ENCODE measurements at regions not wholly inside any gene's neighbourhood (a gene's known extent, or its start where the extent isn't known, plus 50 kb on each side); places are given as distances from the start of the nearest gene placed in this dataset.

DNA sequence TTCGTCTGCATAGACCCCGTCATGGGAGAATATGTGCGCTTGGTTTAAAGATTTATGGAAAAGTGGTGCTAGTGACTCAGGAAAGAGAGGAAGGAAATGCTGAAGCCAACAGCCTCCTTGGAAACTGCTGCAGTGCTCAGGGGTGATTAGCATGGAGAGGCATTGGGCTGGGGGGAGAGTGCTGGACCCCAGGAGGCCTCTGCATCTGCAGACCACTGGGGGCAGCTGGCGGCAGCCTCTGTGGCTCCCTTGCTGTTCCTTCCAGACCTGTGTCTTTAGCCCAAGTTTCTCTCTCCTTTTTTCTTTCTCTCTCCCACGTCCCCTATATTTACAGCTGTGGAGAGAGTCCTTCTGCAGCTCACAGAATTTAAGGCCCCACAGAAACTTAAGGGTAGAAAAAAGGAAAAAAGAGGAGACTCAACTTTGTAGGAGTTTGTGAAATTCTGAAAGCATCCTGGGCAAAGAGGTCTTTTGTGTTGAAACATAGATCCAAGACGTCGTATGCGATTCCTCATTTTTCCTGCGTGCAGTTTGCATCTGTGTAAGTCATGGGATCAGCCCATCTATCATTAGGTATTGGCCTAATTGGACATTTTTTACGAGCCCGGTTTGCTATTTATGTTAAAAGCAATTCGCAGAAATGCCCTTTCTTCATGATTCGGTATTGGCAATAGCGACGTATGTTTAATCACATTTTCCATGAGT is 116.2 kb upstream of the ZNF536 start:
- TF ChIP-seq, protein P1, sequence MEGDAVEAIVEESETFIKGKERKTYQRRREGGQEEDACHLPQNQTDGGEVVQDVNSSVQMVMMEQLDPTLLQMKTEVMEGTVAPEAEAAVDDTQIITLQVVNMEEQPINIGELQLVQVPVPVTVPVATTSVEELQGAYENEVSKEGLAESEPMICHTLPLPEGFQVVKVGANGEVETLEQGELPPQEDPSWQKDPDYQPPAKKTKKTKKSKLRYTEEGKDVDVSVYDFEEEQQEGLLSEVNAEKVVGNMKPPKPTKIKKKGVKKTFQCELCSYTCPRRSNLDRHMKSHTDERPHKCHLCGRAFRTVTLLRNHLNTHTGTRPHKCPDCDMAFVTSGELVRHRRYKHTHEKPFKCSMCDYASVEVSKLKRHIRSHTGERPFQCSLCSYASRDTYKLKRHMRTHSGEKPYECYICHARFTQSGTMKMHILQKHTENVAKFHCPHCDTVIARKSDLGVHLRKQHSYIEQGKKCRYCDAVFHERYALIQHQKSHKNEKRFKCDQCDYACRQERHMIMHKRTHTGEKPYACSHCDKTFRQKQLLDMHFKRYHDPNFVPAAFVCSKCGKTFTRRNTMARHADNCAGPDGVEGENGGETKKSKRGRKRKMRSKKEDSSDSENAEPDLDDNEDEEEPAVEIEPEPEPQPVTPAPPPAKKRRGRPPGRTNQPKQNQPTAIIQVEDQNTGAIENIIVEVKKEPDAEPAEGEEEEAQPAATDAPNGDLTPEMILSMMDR (IDR thresholded peaks at IDR 0.05; ENCODE audit: low read length) = no peak
- TF ChIP-seq EZH2 (IDR thresholded peaks at IDR 0.05; ENCODE audit: borderline replicate concordance, low read length) = no peak
